ENCODE measurements at regions not wholly inside any gene's neighbourhood (a gene's known extent, or its start where the extent isn't known, plus 50 kb on each side); places are given as distances from the start of the nearest gene placed in this dataset.

- DNase-seq (ENCODE audit: low read depth) = no peak
- in situ Hi-C loops (cut with HindIII; ENCODE audit: low sequenced_read_pairs) = no loop called here
- no peak overlapping the region for H3K4me3 ChIP-seq (ENCODE audit: low read depth, low read length)
- TF ChIP-seq, protein P1, sequence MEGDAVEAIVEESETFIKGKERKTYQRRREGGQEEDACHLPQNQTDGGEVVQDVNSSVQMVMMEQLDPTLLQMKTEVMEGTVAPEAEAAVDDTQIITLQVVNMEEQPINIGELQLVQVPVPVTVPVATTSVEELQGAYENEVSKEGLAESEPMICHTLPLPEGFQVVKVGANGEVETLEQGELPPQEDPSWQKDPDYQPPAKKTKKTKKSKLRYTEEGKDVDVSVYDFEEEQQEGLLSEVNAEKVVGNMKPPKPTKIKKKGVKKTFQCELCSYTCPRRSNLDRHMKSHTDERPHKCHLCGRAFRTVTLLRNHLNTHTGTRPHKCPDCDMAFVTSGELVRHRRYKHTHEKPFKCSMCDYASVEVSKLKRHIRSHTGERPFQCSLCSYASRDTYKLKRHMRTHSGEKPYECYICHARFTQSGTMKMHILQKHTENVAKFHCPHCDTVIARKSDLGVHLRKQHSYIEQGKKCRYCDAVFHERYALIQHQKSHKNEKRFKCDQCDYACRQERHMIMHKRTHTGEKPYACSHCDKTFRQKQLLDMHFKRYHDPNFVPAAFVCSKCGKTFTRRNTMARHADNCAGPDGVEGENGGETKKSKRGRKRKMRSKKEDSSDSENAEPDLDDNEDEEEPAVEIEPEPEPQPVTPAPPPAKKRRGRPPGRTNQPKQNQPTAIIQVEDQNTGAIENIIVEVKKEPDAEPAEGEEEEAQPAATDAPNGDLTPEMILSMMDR (IDR thresholded peaks at IDR 0.05; ENCODE audit: low read depth, low read length, missing control alignments) = no peak
Observed at GRCh38 chr5:15206133-15206532, 293.8 kb upstream of the FBXL7 start.

DNA sequence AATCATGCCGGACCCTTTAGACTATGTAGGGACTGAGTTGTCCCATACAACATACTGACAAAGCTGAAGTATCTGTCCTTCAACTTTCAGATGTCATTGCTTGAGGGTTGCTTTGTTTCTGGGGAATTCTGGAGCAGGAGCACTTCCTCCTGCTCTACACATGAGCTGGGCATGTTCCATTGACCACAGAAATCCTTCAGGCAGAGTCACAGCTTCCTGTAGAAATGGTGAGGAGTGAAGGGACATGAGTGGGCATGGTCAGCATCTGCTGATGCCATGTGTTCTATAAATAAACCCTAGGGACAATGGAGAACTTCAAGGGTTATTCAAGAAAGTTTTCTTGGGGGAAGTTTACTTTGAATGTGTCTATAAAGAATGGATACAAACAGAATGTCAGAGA lies 296.6 kb upstream of the FBXL7 start:
- in situ Hi-C loops (cut with HindIII; ENCODE audit: low sequenced_read_pairs) = loop anchor here (5.0 kb wide), 1 partner anchor 64 kb away; no protein-coding TSS in a partner anchor
- DNase-seq (ENCODE audit: low read depth) = no peak
- H3K4me3 ChIP-seq (ENCODE audit: low read depth, low read length) = no peak overlapping the region
- TF ChIP-seq, protein P1 (IDR thresholded peaks at IDR 0.05; ENCODE audit: low read depth, low read length, missing control alignments) = no peak

- TF ChIP-seq, protein P1 (IDR thresholded peaks at IDR 0.05; ENCODE audit: low read depth, low read length, missing control alignments) = no peak
- in situ Hi-C loops (cut with HindIII; ENCODE audit: low sequenced_read_pairs) = no loop called here
Observed at GRCh38 chr5:15191012-15191411, 309.0 kb upstream of the FBXL7 start.

DNA sequence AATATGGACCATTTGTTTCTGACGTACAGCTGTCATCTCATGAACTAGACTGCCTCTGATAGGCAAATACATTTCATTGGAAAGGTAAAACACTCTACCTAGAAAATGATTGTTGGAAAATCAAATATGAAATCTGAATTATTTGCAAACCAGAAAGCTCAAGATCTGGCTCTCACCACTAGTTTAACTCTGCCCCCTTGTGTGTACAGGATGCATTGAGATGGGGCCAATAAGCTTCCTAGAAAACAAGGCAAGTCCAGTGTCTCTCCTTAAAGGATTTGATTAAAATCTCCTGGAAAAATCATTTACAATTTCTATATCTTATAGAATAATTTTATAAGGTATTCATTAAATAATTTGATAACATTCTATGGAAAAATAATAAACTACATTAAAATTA lies 311.9 kb upstream of the ANKH start:
- TF ChIP-seq, protein P1 (IDR thresholded peaks at IDR 0.05; ENCODE audit: low read depth, low read length, missing control alignments) = peak; percentile 29
- in situ Hi-C loops (cut with HindIII; ENCODE audit: low sequenced_read_pairs) = no loop called here
- DNase-seq (ENCODE audit: low read depth) = no peak
- H3K4me3 ChIP-seq (ENCODE audit: low read depth, low read length) = no peak overlapping the region

More at GRCh38 chr5:15191012-15191411, 309.0 kb upstream of the FBXL7 start:
- DNase-seq (ENCODE audit: low read depth) = no peak
- H3K4me3 ChIP-seq (ENCODE audit: low read depth, low read length) = no peak overlapping the region

GRCh38 chr5:15170173-15170572 lies 298.6 kb upstream of the ANKH start:
- in situ Hi-C loops (cut with HindIII; ENCODE audit: low sequenced_read_pairs) = no loop called here
- H3K4me3 ChIP-seq (ENCODE audit: low read depth, low read length) = no peak overlapping the region
- TF ChIP-seq, protein P1 (IDR thresholded peaks at IDR 0.05; ENCODE audit: low read depth, low read length, missing control alignments) = no peak
- no peak for DNase-seq (ENCODE audit: low read depth)

- no peak overlapping the region for H3K4me3 ChIP-seq (ENCODE audit: low read depth, low read length)
Observed at GRCh38 chr5:15168358-15168757, 296.8 kb upstream of the ANKH start.

More at GRCh38 chr5:15168358-15168757, 296.8 kb upstream of the ANKH start:
- in situ Hi-C loops (cut with HindIII; ENCODE audit: low sequenced_read_pairs) = no loop called here
- TF ChIP-seq, protein P1 (IDR thresholded peaks at IDR 0.05; ENCODE audit: low read depth, low read length, missing control alignments) = no peak
- no peak for DNase-seq (ENCODE audit: low read depth)
